ENCODE measurements at regions not wholly inside any gene's neighbourhood (a gene's known extent, or its start where the extent isn't known, plus 50 kb on each side); places are given as distances from the start of the nearest gene placed in this dataset.

DNA sequence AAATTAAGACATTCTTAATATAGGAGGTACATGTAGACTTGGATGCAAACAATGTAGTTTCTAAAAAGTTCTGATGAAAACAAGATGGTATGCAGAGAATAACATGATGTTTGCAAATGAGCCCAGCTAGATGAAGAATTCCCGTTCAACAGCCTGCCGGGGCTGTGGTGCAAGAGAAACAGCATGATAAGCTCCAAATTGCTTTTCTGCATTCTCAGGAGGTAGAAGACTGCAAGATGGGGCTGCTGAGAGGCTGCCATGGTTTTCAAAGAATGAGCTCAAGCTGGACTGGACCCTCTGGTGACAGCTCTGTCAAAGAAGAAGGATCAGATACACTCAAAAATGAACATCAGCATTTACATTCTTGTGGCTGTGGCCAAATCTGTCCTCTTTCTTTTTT, 73.4 kb upstream of the PALS2 start:
- Mint-ChIP-seq H3K36me3 (ENCODE audit: low read depth) (no peaks in the 10 kb centered on the region), H3K4me1 (no peaks in the 10 kb centered on the region), H3K27ac (no peak overlapping the region), H3K4me3 (no peak overlapping the region), H3K27me3 (peaks cover 5% of the 10 kb centered on the region), H3K9me3 (no peaks in the 10 kb centered on the region)
- ATAC-seq (replicated peaks) = no peak

DNA sequence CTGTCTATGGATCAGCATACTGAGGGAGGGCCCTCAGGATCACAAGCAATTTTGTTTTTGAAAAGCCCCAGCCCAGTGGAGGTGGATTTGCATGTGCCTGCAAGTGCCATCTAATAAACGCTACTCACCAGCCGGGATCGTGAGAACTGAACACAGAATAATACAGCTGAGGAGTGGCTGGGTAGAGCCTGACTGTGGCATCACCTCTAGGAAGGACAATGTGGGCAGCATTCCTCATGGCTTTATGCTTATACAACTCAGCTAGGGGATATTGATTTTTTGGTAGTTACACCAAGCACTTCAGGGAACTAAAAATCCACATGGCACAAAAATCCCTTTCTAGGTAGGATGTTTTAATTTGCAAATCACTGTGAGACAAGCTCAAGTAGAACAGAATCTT, 72.7 kb upstream of the PALS2 start:
- H3K27me3 Mint-ChIP-seq = peaks cover 5% of the 10 kb centered on the region
- no peaks in the 10 kb centered on the region for H3K36me3 Mint-ChIP-seq (ENCODE audit: low read depth)
- no peak overlapping the region for H3K27ac Mint-ChIP-seq
- ATAC-seq (replicated peaks) = no peak
- no peaks in the 10 kb centered on the region for H3K9me3 Mint-ChIP-seq
- H3K4me1 Mint-ChIP-seq = no peaks in the 10 kb centered on the region
- H3K4me3 Mint-ChIP-seq = no peak overlapping the region

DNA sequence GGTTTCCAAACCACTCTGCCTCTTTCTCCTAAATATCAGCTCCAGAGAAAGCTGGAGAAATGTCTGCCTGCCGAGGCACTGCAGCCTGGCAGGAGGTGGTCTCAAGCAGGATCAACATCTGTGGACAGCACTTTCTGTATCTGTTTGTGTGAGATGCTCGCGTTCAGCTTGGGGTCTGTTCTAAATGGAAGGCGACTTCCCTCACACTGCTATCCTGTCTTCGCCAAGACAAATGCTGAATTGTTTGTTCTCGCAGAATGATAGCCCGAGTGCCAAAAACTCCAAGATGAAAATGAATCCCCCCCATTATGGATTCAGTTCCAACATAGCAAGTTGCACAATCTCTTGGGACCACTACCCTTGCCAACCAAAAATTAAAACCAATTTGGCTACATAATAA, 72.2 kb upstream of the PALS2 start:
- no peak for ATAC-seq (replicated peaks)
- Mint-ChIP-seq H3K27ac (no peak overlapping the region), H3K4me3 (no peak overlapping the region), H3K27me3 (peaks cover under 1% of the 10 kb centered on the region), H3K4me1 (no peaks in the 10 kb centered on the region), H3K9me3 (no peaks in the 10 kb centered on the region), H3K36me3 (ENCODE audit: low read depth) (no peaks in the 10 kb centered on the region)

DNA sequence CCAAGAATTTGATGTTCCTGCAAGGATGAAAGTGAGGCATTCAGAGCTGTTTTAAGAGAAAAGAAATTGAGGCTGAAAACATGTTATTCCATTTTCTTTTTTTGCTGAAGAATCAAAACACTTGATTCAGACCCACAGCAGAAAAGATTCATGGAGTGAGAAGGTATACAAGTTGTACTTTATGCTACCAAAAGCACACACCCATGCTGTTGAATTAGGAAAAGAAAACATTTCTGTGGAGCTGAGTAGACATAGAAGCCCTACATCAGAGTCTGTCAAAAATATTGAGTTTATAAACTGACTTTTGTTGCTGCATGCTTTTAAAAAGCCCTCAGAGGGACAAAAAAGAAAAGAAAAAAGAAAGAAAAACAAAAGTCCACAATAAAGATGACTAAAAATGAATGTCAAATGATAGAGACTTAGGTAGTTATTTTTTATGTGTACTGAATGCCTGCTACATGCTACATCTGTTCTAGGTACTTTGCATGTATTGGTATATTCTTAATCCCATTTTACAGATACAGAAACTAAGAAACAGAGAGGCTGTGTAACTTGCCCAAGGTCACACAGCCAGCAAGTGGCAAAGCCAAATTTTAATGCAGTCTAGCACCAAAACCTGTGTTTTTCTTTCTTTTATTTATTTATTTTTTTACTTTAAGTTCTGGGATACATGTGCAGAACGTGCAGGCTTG, 71.7 kb upstream of the PALS2 start:
- H3K4me1 Mint-ChIP-seq = no peaks in the 10 kb centered on the region
- H3K9me3 Mint-ChIP-seq = no peaks in the 10 kb centered on the region
- H3K27ac Mint-ChIP-seq = no peak overlapping the region
- ATAC-seq (replicated peaks) = no peak
- no peaks in the 10 kb centered on the region for H3K36me3 Mint-ChIP-seq (ENCODE audit: low read depth)
- no peaks in the 10 kb centered on the region for H3K27me3 Mint-ChIP-seq
- H3K4me3 Mint-ChIP-seq = no peak overlapping the region

DNA sequence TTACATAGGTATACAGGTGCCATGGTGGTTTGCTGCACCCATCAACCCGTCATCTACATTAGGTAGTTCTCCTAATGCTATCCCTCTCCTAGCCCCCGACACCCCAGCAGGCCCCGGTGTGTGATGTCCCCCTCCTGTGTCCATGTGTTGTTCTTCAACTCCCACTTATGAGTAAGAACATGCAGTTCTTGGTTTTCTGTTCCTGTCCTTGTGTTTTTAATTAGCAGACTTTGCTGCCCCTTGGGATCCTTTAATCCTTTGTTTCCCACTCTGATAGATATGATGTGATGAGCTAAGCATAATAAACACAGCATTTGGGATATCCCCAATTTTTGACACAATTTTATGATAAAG, 71.1 kb upstream of the PALS2 start:
- Mint-ChIP-seq H3K9me3 (no peaks in the 10 kb centered on the region), H3K36me3 (ENCODE audit: low read depth) (no peaks in the 10 kb centered on the region), H3K27ac (no peak overlapping the region), H3K27me3 (no peaks in the 10 kb centered on the region), H3K4me3 (no peak overlapping the region), H3K4me1 (no peaks in the 10 kb centered on the region)
- ATAC-seq (replicated peaks) = no peak

DNA sequence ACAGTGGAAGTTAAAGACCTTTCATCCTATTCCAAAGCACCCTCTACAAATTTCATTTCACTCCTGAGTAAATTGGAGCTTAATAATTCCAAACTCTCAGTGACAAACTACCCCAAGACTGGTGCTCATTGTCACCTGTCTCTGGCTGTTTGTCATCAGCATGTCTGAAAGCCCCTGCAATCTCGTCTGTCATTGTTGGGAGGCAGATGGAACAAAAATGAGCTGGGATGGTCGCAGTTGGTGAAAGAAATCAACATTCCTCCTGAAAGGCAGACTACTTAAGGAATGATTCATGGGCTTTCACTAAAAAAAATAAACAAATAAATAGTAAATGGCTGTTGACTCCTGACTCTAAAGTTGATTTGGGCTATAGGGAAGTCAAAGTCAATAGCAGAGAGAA, 69.7 kb upstream of the PALS2 start:
- no peak overlapping the region for H3K27ac Mint-ChIP-seq
- peaks cover 3% of the 10 kb centered on the region for H3K27me3 Mint-ChIP-seq
- H3K4me1 Mint-ChIP-seq = no peaks in the 10 kb centered on the region
- H3K9me3 Mint-ChIP-seq = no peaks in the 10 kb centered on the region
- no peak for ATAC-seq (replicated peaks)
- no peak overlapping the region for H3K4me3 Mint-ChIP-seq
- H3K36me3 Mint-ChIP-seq (ENCODE audit: low read depth) = no peaks in the 10 kb centered on the region

DNA sequence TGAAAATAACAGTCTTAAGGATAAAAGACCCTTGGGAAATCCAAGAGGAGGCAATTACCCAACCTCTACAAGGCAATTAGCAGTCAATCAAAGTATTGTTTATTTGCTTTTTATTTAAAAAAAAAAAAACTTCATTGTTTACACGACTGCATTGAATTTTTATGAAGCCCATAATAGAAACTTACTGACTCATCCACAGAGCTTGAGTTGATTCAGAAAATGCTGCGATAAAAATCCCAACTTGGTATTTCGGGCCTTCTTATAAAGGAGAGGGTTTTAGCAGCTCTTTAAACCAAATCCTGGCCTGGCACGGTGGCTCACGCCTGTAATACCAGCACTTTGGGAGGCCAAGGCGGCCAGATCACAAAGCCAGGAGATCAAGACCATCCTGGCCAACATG, 69.2 kb upstream of the PALS2 start:
- Mint-ChIP-seq H3K4me1 (no peaks in the 10 kb centered on the region), H3K9me3 (no peaks in the 10 kb centered on the region), H3K36me3 (ENCODE audit: low read depth) (no peaks in the 10 kb centered on the region), H3K27me3 (peaks cover 3% of the 10 kb centered on the region), H3K27ac (no peak overlapping the region), H3K4me3 (no peak overlapping the region)
- ATAC-seq (replicated peaks) = no peak

DNA sequence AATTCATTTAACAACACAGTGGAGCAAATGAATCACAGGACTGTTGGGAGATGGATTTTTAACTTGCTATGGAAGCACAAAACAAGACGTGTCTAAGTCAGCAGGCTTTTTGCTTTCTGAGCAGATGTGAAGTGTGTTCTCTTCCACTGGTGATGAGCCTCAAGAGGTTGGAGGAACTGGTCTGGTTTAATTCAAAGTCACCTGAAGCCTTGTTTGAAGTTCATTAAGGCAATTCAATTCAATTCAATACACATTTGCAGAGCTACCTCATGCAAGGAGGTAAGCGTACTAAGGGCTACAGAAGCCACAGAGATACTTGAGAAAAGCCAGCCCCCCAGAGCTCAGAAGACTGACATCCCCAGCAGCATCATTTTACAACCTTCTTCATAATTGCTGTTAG, 68.4 kb upstream of the PALS2 start:
- H3K27ac Mint-ChIP-seq = no peak overlapping the region
- H3K9me3 Mint-ChIP-seq = no peaks in the 10 kb centered on the region
- H3K4me1 Mint-ChIP-seq = no peaks in the 10 kb centered on the region
- H3K27me3 Mint-ChIP-seq = peaks cover 3% of the 10 kb centered on the region
- no peak for ATAC-seq (replicated peaks)
- H3K4me3 Mint-ChIP-seq = no peak overlapping the region
- no peaks in the 10 kb centered on the region for H3K36me3 Mint-ChIP-seq (ENCODE audit: low read depth)

DNA sequence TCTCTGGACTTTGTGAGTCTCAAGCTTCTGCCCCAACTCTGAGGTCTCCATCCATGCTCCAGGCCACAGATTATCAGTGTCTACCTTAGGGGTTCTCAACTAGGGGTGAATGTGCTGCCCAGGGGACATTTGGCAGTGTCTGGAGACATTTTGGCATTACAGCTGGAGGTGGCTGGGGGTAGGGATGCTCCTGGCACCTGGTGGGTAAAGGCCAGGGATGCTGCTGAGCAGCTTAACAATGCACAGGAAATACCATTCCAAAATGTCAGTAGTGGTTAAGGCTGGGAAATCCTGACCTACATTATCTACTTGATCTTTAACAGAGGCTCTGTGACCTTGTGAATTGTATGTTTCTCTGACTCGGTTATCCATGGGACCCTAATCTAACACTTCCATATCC, 67.3 kb upstream of the PALS2 start:
- H3K27me3 Mint-ChIP-seq = peaks cover 3% of the 10 kb centered on the region
- H3K36me3 Mint-ChIP-seq (ENCODE audit: low read depth) = no peaks in the 10 kb centered on the region
- H3K27ac Mint-ChIP-seq = no peak overlapping the region
- no peak overlapping the region for H3K4me3 Mint-ChIP-seq
- ATAC-seq (replicated peaks) = no peak
- H3K9me3 Mint-ChIP-seq = no peaks in the 10 kb centered on the region
- H3K4me1 Mint-ChIP-seq = no peaks in the 10 kb centered on the region

DNA sequence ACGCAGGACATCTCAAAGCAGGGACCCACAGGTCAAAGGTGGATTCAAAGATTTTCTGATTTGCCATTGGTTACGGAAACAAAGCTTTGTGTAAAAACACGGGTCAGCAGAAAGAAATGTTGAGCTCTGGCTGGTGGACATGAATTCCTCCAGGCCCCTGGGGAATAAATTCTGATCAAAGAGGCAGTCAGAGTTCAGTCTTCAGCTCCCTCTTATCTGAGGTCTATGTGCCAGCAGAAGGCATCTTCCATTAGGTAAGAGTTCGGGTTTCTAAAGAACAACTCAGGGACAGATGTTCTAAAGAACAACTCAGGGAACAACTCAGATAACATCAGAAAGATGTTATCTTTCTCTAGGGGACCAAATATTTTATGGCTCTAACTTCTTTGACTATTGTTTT, 64.9 kb upstream of the PALS2 start:
- H3K4me1 Mint-ChIP-seq = no peaks in the 10 kb centered on the region
- peaks cover 3% of the 10 kb centered on the region for H3K27me3 Mint-ChIP-seq
- no peaks in the 10 kb centered on the region for H3K9me3 Mint-ChIP-seq
- no peak overlapping the region for H3K4me3 Mint-ChIP-seq
- no peak overlapping the region for H3K27ac Mint-ChIP-seq
- H3K36me3 Mint-ChIP-seq (ENCODE audit: low read depth) = no peaks in the 10 kb centered on the region
- no peak for ATAC-seq (replicated peaks)

DNA sequence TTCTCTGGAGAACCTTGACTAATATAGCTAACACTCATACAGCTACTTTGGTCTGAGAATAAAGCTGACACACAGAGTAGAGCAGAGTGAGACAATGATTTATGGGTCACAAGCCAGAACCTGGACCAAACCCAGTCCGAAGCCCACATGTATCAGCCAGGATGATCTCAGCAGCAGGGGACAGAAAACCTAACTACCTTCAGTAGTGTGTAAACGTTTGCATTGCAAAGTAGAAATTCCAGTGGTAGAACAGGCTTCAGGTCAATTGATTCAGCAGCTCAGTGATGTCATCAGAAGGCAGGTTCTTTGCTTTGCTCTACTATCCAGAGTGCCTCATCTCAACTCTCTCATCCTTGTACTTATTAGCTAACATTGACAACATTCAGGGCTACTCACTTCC, 62.5 kb upstream of the PALS2 start:
- H3K27ac Mint-ChIP-seq = no peak overlapping the region
- no peaks in the 10 kb centered on the region for H3K36me3 Mint-ChIP-seq (ENCODE audit: low read depth)
- H3K4me1 Mint-ChIP-seq = no peaks in the 10 kb centered on the region
- H3K9me3 Mint-ChIP-seq = no peaks in the 10 kb centered on the region
- H3K4me3 Mint-ChIP-seq = no peak overlapping the region
- H3K27me3 Mint-ChIP-seq = peaks cover 8% of the 10 kb centered on the region
- no peak for ATAC-seq (replicated peaks)

DNA sequence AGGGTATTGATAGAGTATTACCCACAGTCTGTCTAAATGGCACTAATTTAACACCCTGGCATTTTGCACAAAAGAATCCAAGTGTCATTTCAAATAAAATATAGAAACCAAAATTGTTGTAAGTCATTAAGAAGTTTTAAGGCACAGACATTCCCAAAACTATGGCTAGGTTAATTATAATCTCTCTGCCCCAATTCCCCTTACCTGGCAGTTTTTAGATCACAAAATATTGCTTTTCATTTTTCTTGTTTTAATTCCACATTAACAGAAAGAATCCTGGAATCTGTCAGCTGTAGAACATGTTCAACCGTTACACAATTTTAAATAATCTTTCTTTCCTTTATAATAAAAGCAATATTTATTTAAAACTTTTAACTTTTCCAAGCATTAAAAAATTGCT, 56.1 kb upstream of the PALS2 start:
- H3K27ac Mint-ChIP-seq = no peak overlapping the region
- no peaks in the 10 kb centered on the region for H3K9me3 Mint-ChIP-seq
- peaks cover 28% of the 10 kb centered on the region for H3K27me3 Mint-ChIP-seq
- ATAC-seq (replicated peaks) = no peak
- no peaks in the 10 kb centered on the region for H3K4me1 Mint-ChIP-seq
- no peak overlapping the region for H3K4me3 Mint-ChIP-seq
- H3K36me3 Mint-ChIP-seq (ENCODE audit: low read depth) = no peaks in the 10 kb centered on the region

DNA sequence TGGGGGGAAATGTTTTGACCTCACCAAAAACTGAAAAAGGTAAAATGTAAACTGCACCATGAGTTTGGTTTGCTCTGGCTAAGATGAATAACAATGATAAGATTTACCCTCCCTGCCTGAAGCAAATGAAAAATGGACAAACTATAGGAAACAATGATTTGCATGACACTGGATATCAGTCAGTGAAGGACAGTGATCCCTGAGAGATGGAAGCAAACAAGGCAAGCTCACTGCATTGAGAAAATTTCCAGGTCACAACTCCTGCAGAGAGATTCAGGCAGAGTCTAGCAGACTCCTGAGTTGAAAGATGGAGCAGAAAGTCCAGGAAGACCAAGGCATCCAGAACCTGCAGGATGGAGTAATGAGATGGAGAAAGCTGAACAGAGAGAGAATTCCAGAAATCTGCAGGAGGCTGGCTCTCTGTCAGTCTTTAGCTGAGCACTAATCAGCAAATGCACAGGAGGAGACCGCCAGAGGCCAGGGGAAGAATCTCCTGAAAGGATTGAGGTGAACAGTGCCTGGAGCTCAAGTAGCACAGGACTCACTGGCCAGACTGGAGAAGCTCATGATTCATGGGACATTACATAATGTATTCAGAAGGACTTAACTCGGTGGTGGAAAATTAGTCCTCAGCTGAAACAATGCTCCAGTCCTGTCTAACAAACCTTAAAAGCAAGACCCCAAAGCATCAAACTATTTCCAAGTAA, 51.2 kb upstream of the PALS2 start:
- H3K4me3 Mint-ChIP-seq = no peak overlapping the region
- no peaks in the 10 kb centered on the region for H3K36me3 Mint-ChIP-seq (ENCODE audit: low read depth)
- no peak overlapping the region for H3K27ac Mint-ChIP-seq
- H3K27me3 Mint-ChIP-seq = peaks cover 35% of the 10 kb centered on the region
- no peaks in the 10 kb centered on the region for H3K9me3 Mint-ChIP-seq
- ATAC-seq (replicated peaks) = no peak
- no peaks in the 10 kb centered on the region for H3K4me1 Mint-ChIP-seq

All from activated T-helper 17 cell treated with anti-CD3 and anti-CD28 coated beads, Interleukin-2, amount 50 U/mL, for 72 hours (primary cell).